Memory B cell (primary cell): ENCODE measurements at regions not wholly inside any gene's neighbourhood (a gene's known extent, or its start where the extent isn't known, plus 50 kb on each side); places are given as distances from the start of the nearest gene placed in this dataset.

Source experiments
- ATAC-seq: fragments of 150-1000 bp; cut with Tn5 transposase; 2 replicates; pipeline ENCODE4 v1.10.0; 2021; ENCODE audit warnings: low read depth, mild to moderate bottlenecking, moderate library complexity
- DNase-seq, 2 donors: peaks; one replicate each; pipeline ENCODE4 v3.0.0; 2022; ENCODE audit warnings: low spot score in 2 of 2
- H3K27ac Mint-ChIP-seq: one replicate; pipeline ENCODE4 v1.8.0; 2022; ENCODE audit warnings: mild to moderate bottlenecking, moderate library complexity, mixed read lengths
- H3K27me3 Mint-ChIP-seq: one replicate; pipeline ENCODE4 v1.8.0; 2022; ENCODE audit warnings: mixed read lengths
- H3K36me3 Mint-ChIP-seq: one replicate; pipeline ENCODE4 v1.8.0; 2022; ENCODE audit warnings: mild to moderate bottlenecking, mixed read lengths
- H3K4me1 Mint-ChIP-seq: one replicate; pipeline ENCODE4 v1.8.0; 2022; ENCODE audit warnings: mixed read lengths
- H3K4me3 Mint-ChIP-seq: one replicate; pipeline ENCODE4 v1.8.0; 2022; ENCODE audit warnings: mild to moderate bottlenecking, moderate library complexity, mixed read lengths
- H3K9me3 Mint-ChIP-seq: one replicate; pipeline ENCODE4 v1.8.0; 2022; ENCODE audit warnings: mixed read lengths

DNA sequence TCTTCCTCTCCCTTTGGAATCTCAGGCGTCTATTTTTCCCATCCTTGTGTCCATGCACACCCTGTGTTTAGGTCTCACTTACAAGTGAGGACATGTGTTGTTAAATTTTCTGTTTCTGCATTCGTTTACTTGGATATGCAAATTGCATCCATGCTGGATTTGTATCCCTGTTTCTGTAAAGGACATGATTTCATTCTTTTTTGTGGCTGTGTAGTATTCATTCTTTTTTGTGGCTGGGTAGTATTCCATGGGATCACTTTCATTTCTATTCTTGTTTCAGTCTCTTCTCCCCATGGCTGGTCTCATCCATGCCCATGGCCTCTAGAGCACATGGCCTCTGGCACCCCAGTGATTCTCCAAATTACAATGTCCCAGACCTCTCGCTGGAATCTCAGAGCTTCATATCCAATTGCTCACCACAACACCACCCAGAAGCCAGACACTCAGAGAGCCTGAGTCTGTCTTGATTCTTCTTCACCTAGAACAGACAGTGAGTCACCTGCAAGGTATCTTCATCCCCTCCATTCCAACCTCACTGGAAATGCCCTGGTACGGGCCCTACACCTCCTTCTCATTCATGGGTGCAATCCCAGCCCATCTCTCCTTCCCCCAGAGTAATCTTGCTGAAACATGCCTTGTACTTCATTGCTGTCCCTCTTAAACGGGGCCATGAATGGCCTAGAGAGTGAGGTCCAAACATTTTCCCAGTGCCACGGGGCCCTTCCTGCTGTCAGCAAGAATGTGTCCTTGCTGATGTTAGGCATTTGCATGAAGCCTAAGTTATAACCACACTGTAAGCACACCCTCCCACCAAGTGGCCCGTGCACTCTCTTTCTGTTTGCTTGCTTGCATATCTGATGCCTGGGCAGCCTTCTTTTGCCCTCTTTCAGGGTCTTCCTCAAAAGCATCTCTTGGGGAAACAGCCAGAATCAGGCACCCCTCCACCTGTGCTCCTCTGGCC, 476.2 kb upstream of the TSHZ3 start:
- H3K36me3 Mint-ChIP-seq: peaks cover 1% of the 10 kb centered on the region
- ATAC-seq (no peak), DNase-seq (no peak)
- H3K27ac Mint-ChIP-seq: no peak overlapping the region
- no peak overlapping the region for H3K4me3 Mint-ChIP-seq
- H3K27me3 Mint-ChIP-seq: no peaks in the 10 kb centered on the region
- peaks cover 13% of the 10 kb centered on the region for H3K9me3 Mint-ChIP-seq
- H3K4me1 Mint-ChIP-seq: no peaks in the 10 kb centered on the region

DNA sequence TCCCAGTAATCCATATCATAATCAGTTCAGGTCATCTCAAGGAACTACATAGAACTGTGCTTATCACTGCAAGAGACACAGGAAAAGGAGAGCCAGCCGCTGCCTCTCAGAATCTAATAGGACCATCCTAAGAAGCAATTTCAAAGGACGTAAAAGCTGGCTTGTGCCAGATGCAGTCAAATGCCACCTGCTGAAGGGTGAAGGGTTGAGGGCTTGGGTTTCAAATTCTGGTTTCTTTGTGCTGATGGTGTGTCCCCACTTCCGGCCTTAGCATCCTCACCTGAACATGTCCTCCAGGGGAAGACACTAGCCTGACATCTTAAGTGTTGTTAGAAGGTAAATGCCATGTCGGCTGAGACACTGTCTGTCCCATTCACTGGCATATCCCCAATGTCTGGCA, 477.1 kb upstream of the TSHZ3 start:
- no peaks in the 10 kb centered on the region for H3K36me3 Mint-ChIP-seq
- no peak for ATAC-seq
- no peak overlapping the region for H3K27ac Mint-ChIP-seq
- no peaks in the 10 kb centered on the region for H3K27me3 Mint-ChIP-seq
- no peak overlapping the region for H3K4me3 Mint-ChIP-seq
- H3K4me1 Mint-ChIP-seq: no peaks in the 10 kb centered on the region
- peaks cover 9% of the 10 kb centered on the region for H3K9me3 Mint-ChIP-seq
- DNase-seq: no peak

DNA sequence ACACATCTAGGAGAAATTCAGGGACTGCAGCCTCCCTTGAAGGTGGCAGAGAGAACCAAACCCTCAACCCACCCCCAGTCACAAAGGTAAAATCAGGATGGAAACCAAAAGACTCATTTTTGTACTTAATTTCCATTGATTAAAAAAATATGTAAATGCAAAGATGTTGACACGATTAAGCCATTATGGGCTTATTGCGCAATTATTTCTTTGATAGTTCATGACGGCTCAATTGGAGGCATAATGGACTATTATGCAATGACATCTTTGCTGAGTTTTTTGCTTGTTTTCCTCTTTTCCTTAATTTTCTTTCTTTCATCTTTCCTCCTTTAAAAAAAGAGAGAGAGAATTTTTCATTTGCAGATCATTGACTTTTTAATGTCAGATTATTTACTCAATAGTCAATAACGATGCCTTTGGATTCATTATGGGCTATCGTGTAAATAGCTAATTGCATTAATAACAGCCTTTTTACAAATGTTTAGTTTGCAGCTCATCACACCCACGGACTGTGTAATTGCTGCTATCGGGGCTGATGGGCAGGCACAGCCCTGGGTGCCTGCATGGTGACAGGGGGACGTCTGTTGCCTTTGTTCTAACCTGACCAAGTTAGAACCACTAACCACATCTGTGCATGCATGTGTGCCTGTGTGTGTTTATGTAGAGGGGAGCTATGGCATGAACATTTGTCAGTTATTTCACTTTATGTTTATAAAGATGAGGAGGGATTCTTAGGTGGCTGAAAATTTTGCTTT, 482.4 kb upstream of the TSHZ3 start:
- ATAC-seq: no peak
- no peaks in the 10 kb centered on the region for H3K36me3 Mint-ChIP-seq

DNA sequence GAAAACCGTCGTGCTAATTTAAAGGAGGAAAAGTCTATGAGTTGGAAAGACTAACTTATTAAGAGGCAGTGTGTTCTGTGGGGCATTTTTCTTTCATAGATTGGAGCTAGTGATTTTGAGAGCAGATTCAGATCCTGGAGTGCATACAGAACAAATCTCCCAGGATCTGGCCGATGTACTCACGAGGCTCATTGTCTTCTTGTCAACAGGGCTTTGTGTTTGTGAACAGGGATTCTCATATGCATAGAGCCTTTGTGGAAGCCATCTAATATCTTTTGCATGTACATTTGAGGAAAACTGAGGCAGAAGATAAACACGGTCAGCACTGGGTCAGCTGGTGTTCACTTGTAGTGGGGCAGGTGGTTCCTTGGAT, 482.9 kb upstream of the TSHZ3 start:
- DNase-seq (no peak), ATAC-seq (no peak)
- H3K27me3 Mint-ChIP-seq: no peaks in the 10 kb centered on the region
- H3K4me3 Mint-ChIP-seq: no peak overlapping the region
- H3K9me3 Mint-ChIP-seq: peaks cover 21% of the 10 kb centered on the region
- H3K4me1 Mint-ChIP-seq: no peaks in the 10 kb centered on the region
- no peaks in the 10 kb centered on the region for H3K36me3 Mint-ChIP-seq
- H3K27ac Mint-ChIP-seq: no peak overlapping the region

More for the DNA sequence above, 482.4 kb upstream of the TSHZ3 start:
- H3K4me1 Mint-ChIP-seq: no peaks in the 10 kb centered on the region
- H3K9me3 Mint-ChIP-seq: peaks cover 21% of the 10 kb centered on the region
- H3K27ac Mint-ChIP-seq: no peak overlapping the region
- no peak for DNase-seq
- H3K27me3 Mint-ChIP-seq: no peaks in the 10 kb centered on the region
- no peak overlapping the region for H3K4me3 Mint-ChIP-seq

DNA sequence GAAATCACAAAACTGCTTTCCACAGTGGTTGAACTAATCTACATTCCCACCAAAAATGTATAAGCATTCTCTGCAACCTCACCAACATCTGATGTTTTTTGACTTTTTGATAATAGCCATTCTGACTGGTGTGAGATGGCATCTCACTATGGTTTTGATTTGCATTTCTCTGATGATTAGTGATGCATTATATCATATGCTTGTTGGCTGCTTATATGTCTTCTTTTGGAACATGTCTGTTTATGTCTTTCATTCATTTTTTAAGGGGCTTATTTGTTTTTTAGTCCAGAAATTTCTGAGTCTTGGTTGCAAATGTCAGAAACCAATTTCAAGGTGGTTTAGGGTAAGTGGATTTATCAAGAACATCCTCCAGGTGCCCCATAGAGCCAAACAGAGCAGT, 484.8 kb upstream of the TSHZ3 start:
- ATAC-seq (no peak), DNase-seq (no peak)
- H3K4me1 Mint-ChIP-seq: no peaks in the 10 kb centered on the region
- H3K36me3 Mint-ChIP-seq: no peaks in the 10 kb centered on the region
- H3K27ac Mint-ChIP-seq: no peak overlapping the region
- no peak overlapping the region for H3K4me3 Mint-ChIP-seq
- H3K27me3 Mint-ChIP-seq: no peaks in the 10 kb centered on the region
- peaks cover 23% of the 10 kb centered on the region for H3K9me3 Mint-ChIP-seq

DNA sequence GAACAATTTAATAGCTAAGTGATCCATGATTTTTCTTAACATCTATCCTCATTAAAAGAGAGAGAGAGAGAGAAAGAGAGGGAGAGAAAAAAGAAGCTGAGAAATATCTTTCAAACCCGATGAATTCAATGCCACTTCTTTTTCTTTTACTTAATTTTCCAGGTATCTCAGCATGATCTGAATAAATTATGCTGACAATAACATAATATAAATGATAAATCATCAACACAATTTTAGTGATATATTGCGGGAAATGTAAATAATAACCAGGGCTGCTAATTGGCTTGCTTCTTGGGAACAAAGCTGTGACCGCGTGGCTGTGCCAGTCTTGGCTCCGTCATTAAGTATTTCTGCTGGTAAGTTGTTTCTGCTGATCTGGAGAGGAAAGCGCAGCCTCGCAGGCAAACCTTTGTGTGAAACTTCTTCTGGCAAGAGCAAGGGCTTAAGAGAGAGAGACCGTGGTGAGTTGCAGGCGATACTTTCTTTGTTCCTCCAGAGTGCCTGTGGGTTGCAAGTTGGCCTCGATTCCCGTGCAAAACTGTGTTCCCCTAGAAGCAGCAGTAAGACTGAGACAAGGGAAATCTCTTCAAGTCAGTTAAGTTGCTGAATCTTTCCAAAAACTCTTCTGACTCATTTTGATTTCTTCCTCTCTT, 489.1 kb upstream of the TSHZ3 start:
- H3K4me3 Mint-ChIP-seq: no peak overlapping the region
- DNase-seq (no peak), ATAC-seq (no peak)
- no peaks in the 10 kb centered on the region for H3K27me3 Mint-ChIP-seq
- H3K9me3 Mint-ChIP-seq: peaks cover 25% of the 10 kb centered on the region
- H3K27ac Mint-ChIP-seq: no peak overlapping the region
- H3K4me1 Mint-ChIP-seq: no peaks in the 10 kb centered on the region
- H3K36me3 Mint-ChIP-seq: no peaks in the 10 kb centered on the region

GRCh38 chr19:31840371-31840770, 491.1 kb upstream of the TSHZ3 start:
- DNase-seq (no peak), ATAC-seq (no peak)
- no peak overlapping the region for H3K4me3 Mint-ChIP-seq
- H3K9me3 Mint-ChIP-seq: peaks cover 23% of the 10 kb centered on the region
- no peaks in the 10 kb centered on the region for H3K4me1 Mint-ChIP-seq
- no peaks in the 10 kb centered on the region for H3K27me3 Mint-ChIP-seq
- H3K27ac Mint-ChIP-seq: no peak overlapping the region
- no peaks in the 10 kb centered on the region for H3K36me3 Mint-ChIP-seq

DNA sequence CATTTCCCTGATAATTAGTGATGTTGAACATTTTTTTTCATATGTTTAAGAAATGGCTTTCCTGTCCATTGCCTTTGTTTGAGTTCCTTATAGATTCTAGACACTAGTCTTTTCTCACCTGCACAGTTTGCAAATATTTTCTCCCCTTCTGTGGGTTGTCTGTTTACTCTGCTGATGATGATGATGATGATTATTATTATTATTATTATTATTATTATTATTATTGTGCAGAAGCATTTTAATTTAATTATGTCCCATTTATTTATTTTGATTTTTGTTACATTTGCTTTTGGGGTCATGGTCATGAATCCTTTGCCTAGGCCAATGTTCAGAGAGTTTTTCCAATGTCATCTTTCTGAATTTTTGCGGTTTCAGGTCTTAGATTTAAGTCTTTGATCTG, 492.5 kb upstream of the TSHZ3 start:
- no peaks in the 10 kb centered on the region for H3K27me3 Mint-ChIP-seq
- ATAC-seq (no peak), DNase-seq (no peak)
- no peak overlapping the region for H3K27ac Mint-ChIP-seq
- no peaks in the 10 kb centered on the region for H3K36me3 Mint-ChIP-seq
- H3K4me3 Mint-ChIP-seq: no peak overlapping the region
- H3K4me1 Mint-ChIP-seq: no peaks in the 10 kb centered on the region
- peaks cover 20% of the 10 kb centered on the region for H3K9me3 Mint-ChIP-seq

GRCh38 chr19:31863122-31863521, 482.3 kb upstream of the ZNF507 start:
- DNase-seq: no peak
- Mint-ChIP-seq H3K36me3 (no peaks in the 10 kb centered on the region), H3K4me1 (no peaks in the 10 kb centered on the region), H3K27me3 (no peaks in the 10 kb centered on the region), H3K27ac (no peak overlapping the region), H3K4me3 (no peak overlapping the region), H3K9me3 (peaks cover 27% of the 10 kb centered on the region)
- ATAC-seq: no peak

GRCh38 chr19:31874313-31874712, 471.1 kb upstream of the ZNF507 start:
- H3K36me3 Mint-ChIP-seq: peaks cover 1% of the 10 kb centered on the region
- no peak overlapping the region for H3K4me3 Mint-ChIP-seq
- ATAC-seq (no peak), DNase-seq (no peak)
- no peak overlapping the region for H3K27ac Mint-ChIP-seq
- H3K9me3 Mint-ChIP-seq: peaks cover 21% of the 10 kb centered on the region
- no peaks in the 10 kb centered on the region for H3K27me3 Mint-ChIP-seq
- no peaks in the 10 kb centered on the region for H3K4me1 Mint-ChIP-seq

DNA sequence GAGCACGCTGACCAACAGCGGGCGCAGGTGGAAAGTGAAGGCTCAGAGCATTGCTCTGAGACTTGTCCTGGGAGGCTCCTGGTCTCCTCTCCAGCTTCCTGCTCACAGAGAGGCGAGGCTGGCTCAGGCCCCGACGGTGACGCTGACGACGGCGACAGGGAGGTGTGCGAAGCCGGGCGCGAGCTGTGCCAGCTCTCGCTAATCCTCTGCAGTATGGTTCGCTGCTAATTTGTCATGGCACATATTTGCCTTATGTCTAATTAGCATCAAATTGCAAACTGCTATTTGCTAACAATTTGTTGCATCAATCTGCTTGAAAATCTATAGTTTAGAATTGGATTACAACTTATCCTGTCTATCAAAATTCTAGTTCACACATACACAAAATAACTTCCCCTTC, 469.8 kb upstream of the ZNF507 start:
- no peaks in the 10 kb centered on the region for H3K27me3 Mint-ChIP-seq
- no peak for DNase-seq
- H3K27ac Mint-ChIP-seq: no peak overlapping the region
- H3K4me3 Mint-ChIP-seq: no peak overlapping the region
- H3K4me1 Mint-ChIP-seq: no peaks in the 10 kb centered on the region
- ATAC-seq: no peak
- peaks cover 1% of the 10 kb centered on the region for H3K36me3 Mint-ChIP-seq
- H3K9me3 Mint-ChIP-seq: peaks cover 19% of the 10 kb centered on the region

DNA sequence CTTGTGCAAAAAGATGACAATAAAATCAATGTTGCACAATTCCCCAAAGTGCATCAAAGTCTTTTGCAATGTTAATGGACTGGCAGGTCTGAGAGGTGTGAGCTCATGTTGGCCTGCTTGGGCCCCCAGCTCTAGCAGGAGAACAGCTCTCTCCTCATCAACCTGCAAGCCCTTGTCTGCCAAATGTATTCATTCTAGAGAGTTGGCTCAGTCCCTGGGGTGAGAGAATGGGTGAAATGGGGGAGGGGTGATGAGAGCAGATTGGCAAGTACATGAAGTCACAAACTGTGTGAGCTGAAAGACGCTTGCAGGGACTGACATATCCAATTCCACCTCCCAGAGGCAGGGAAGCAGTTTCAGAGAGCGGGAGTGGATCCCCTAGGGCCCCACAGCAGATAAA, 465.1 kb upstream of the ZNF507 start:
- Mint-ChIP-seq H3K4me3 (no peak overlapping the region), H3K4me1 (no peaks in the 10 kb centered on the region), H3K9me3 (peaks cover 15% of the 10 kb centered on the region), H3K27me3 (no peaks in the 10 kb centered on the region), H3K36me3 (no peaks in the 10 kb centered on the region), H3K27ac (no peak overlapping the region)
- ATAC-seq (no peak), DNase-seq (no peak)

GRCh38 chr19:31881988-31882387, 463.4 kb upstream of the ZNF507 start:
- ATAC-seq: no peak
- no peaks in the 10 kb centered on the region for H3K36me3 Mint-ChIP-seq

GRCh38 chr19:31882709-31883108, 462.7 kb upstream of the ZNF507 start:
- peaks cover 16% of the 10 kb centered on the region for H3K9me3 Mint-ChIP-seq
- ATAC-seq (no peak), DNase-seq (no peak)
- H3K4me1 Mint-ChIP-seq: no peaks in the 10 kb centered on the region
- H3K4me3 Mint-ChIP-seq: no peak overlapping the region
- no peak overlapping the region for H3K27ac Mint-ChIP-seq
- H3K36me3 Mint-ChIP-seq: no peaks in the 10 kb centered on the region
- no peaks in the 10 kb centered on the region for H3K27me3 Mint-ChIP-seq

More at GRCh38 chr19:31881988-31882387, 463.4 kb upstream of the ZNF507 start:
- Mint-ChIP-seq H3K4me3 (no peak overlapping the region), H3K9me3 (peaks cover 15% of the 10 kb centered on the region), H3K27me3 (no peaks in the 10 kb centered on the region), H3K27ac (no peak overlapping the region), H3K4me1 (no peaks in the 10 kb centered on the region)
- DNase-seq: no peak
